ENCODE measurements at regions not wholly inside any gene's neighbourhood (a gene's known extent, or its start where the extent isn't known, plus 50 kb on each side); places are given as distances from the start of the nearest gene placed in this dataset.

- ChIA-PET CTCF (interaction anchor here (0.7 kb wide), 1 partner anchor 91 kb away, joined by 3 read pairs; no protein-coding TSS in a partner anchor), POLR2A (no interaction called here)
- no peak for TF ChIP-seq EZH2 (IDR thresholded peaks at IDR 0.05; ENCODE audit: borderline replicate concordance, low read depth, low read length, severe bottlenecking)
- TF ChIP-seq MAX (IDR thresholded peaks at IDR 0.05; ENCODE audit: insufficient read depth, insufficient read length), result no peak
- TF ChIP-seq FOS (IDR thresholded peaks at IDR 0.05; ENCODE audit: borderline replicate concordance, insufficient read depth, low read length), result no peak
- no peak overlapping the region for H3K27ac ChIP-seq (ENCODE audit: insufficient read depth, low read depth, low read length)
- H4K20me1 ChIP-seq (replicated peaks; ENCODE audit: control insufficient read depth, extremely low read depth, insufficient read depth, low read length), result no peaks in the 10 kb centered on the region
- H2AFZ ChIP-seq (ENCODE audit: low read depth, low read length), result no peak overlapping the region
- no peak for FAIRE-seq
- H3K79me2 ChIP-seq (ENCODE audit: control insufficient read depth, insufficient read depth, low read length), result no peaks in the 10 kb centered on the region
- BruUV-seq (replicated peaks), result no TSS peak
- DNase-seq (ENCODE audit: low read depth, low spot score), result no peak
- no peak overlapping the region for H3K9ac ChIP-seq (replicated peaks; ENCODE audit: extremely low read depth, insufficient read depth, low read length)
- no peaks in the 10 kb centered on the region for H3K27me3 ChIP-seq (ENCODE audit: control insufficient read depth in 2 of 2, insufficient read depth in 2 of 2, low read length in 2 of 2)
- H3K9me3 ChIP-seq (replicated peaks; ENCODE audit: control insufficient read depth, insufficient read depth, low read length), result peaks cover 2% of the 10 kb centered on the region
- H3K4me3 ChIP-seq (replicated peaks in 1 of 3; ENCODE audit: insufficient read depth in 1 of 3, low read depth in 1 of 3, low read length in 3 of 3), result no peak overlapping the region
- H3K36me3 ChIP-seq (ENCODE audit: control insufficient read depth in 2 of 2, extremely low read depth in 1 of 2, insufficient read depth in 2 of 2, low read length in 2 of 2), result no peaks in the 10 kb centered on the region
- H3K9me1 ChIP-seq (replicated peaks; ENCODE audit: control insufficient read depth, extremely low read depth, insufficient read depth, low read length), result no peaks in the 10 kb centered on the region
- dilution Hi-C loops (cut with MboI; ENCODE audit: extremely low pct_ligation_motif_present, low sequenced_read_pairs) (no loop called here), intact Hi-C loops (cut with micrococcal nuclease) (no loop called here)
- no peaks in the 10 kb centered on the region for H3K4me1 ChIP-seq (ENCODE audit: control insufficient read depth, extremely low read depth, insufficient read depth, low read length)
- H3K4me2 ChIP-seq (ENCODE audit: insufficient read depth, low read length), result no peak overlapping the region
Observed at GRCh38 chr5:4158750-4159447, 563.3 kb downstream of the IRX1 start.

GRCh38 chr5:4159681-4160080 is 564.0 kb downstream of the IRX1 start:
- no peaks in the 10 kb centered on the region for H3K36me3 ChIP-seq (ENCODE audit: control insufficient read depth in 2 of 2, extremely low read depth in 1 of 2, insufficient read depth in 2 of 2, low read length in 2 of 2)
- no peak overlapping the region for H3K27ac ChIP-seq (ENCODE audit: insufficient read depth, low read depth, low read length)
- ChIA-PET CTCF (interaction anchor here (0.7 kb wide), 1 partner anchor 92 kb away, joined by 3 read pairs; no protein-coding TSS in a partner anchor), POLR2A (no interaction called here)
- DNase-seq (ENCODE audit: low read depth, low spot score) (no peak), FAIRE-seq (no peak)
- no peak overlapping the region for H2AFZ ChIP-seq (ENCODE audit: low read depth, low read length)
- H3K27me3 ChIP-seq (ENCODE audit: control insufficient read depth in 2 of 2, insufficient read depth in 2 of 2, low read length in 2 of 2), result no peaks in the 10 kb centered on the region
- H3K9me3 ChIP-seq (replicated peaks; ENCODE audit: control insufficient read depth, insufficient read depth, low read length), result peaks cover 2% of the 10 kb centered on the region
- H3K79me2 ChIP-seq (ENCODE audit: control insufficient read depth, insufficient read depth, low read length), result no peaks in the 10 kb centered on the region
- BruUV-seq (replicated peaks), result no TSS peak
- H3K9me1 ChIP-seq (replicated peaks; ENCODE audit: control insufficient read depth, extremely low read depth, insufficient read depth, low read length), result no peaks in the 10 kb centered on the region
- dilution Hi-C loops (cut with MboI; ENCODE audit: extremely low pct_ligation_motif_present, low sequenced_read_pairs), result no loop called here
- H3K4me1 ChIP-seq (ENCODE audit: control insufficient read depth, extremely low read depth, insufficient read depth, low read length), result no peaks in the 10 kb centered on the region
- no peaks in the 10 kb centered on the region for H4K20me1 ChIP-seq (replicated peaks; ENCODE audit: control insufficient read depth, extremely low read depth, insufficient read depth, low read length)
- intact Hi-C loops (cut with micrococcal nuclease), result no loop called here
- H3K9ac ChIP-seq (replicated peaks; ENCODE audit: extremely low read depth, insufficient read depth, low read length), result no peak overlapping the region
- no peak for TF ChIP-seq CTCF (IDR thresholded peaks at IDR 0.05; ENCODE audit: extremely low read depth in 1 of 2, insufficient read depth in 1 of 2, low read depth in 1 of 2, low read length in 2 of 2)
- TF ChIP-seq POLR2AphosphoS5 (IDR thresholded peaks at IDR 0.05; ENCODE audit: insufficient read depth, low read depth, low read length), result no peak
- TF ChIP-seq MYC (IDR thresholded peaks at IDR 0.05; ENCODE audit: low read depth, low read length), result no peak
- TF ChIP-seq FOS (IDR thresholded peaks at IDR 0.05; ENCODE audit: borderline replicate concordance, insufficient read depth, low read length), result no peak
- no peak for TF ChIP-seq JUN (IDR thresholded peaks at IDR 0.05; ENCODE audit: borderline replicate concordance, insufficient read depth, insufficient read length, low read depth)
- TF ChIP-seq POLR2A (IDR thresholded peaks at IDR 0.05; ENCODE audit: low read depth, low read length), result no peak
- no peak for TF ChIP-seq GATA2 (IDR thresholded peaks at IDR 0.05; ENCODE audit: insufficient read depth, insufficient read length, low read depth, low read length)
- no peak for TF ChIP-seq EZH2 (IDR thresholded peaks at IDR 0.05; ENCODE audit: borderline replicate concordance, low read depth, low read length, severe bottlenecking)
- TF ChIP-seq MAX (IDR thresholded peaks at IDR 0.05; ENCODE audit: insufficient read depth, insufficient read length), result no peak
- H3K4me2 ChIP-seq (ENCODE audit: insufficient read depth, low read length), result no peak overlapping the region
- H3K4me3 ChIP-seq (replicated peaks in 1 of 3; ENCODE audit: insufficient read depth in 1 of 3, low read depth in 1 of 3, low read length in 3 of 3), result no peak overlapping the region
